ENCODE measurements at regions not wholly inside any gene's neighbourhood (a gene's known extent, or its start where the extent isn't known, plus 50 kb on each side); places are given as distances from the start of the nearest gene placed in this dataset.

GRCh38 chr22:48001101-48001500, 1238.7 kb downstream of the TBC1D22A start:
- TF ChIP-seq CTCF (IDR thresholded peaks at IDR 0.05; ENCODE audit: extremely low read depth, missing control alignments), result no peak
- DNase-seq (ENCODE audit: low spot score), result no peak

- no peak for TF ChIP-seq CTCF (IDR thresholded peaks at IDR 0.05; ENCODE audit: extremely low read depth, missing control alignments)
Measured at GRCh38 chr22:47997612-47998011, 1235.2 kb downstream of the TBC1D22A start.

GRCh38 chr22:47997052-47997590, 1234.7 kb downstream of the TBC1D22A start:
- no peak for DNase-seq (ENCODE audit: low spot score)
- no peak for TF ChIP-seq CTCF (IDR thresholded peaks at IDR 0.05; ENCODE audit: extremely low read depth, missing control alignments)

More at GRCh38 chr22:47997612-47998011, 1235.2 kb downstream of the TBC1D22A start:
- no peak for DNase-seq (ENCODE audit: low spot score)

DNA sequence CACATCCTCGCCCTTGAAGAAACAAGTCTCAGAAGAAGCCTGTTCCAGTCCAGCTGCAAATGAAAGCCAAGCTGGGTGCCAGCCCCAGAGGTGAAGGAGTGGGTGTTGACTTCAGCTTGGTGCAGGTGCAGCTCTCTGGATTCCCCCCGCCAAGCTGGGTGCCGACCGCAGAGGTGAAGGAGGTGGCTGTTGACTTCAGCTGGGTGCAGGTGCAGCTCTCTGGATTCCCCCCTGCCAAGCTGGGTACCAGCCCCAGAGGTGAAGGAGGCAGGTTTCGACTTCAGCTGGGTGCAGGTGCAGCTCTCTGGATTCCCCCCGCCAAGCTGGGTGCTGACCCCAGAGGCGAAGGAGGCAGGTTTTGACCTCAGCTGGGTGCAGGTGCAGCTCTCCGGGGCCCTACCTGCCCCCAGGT, 1234.0 kb downstream of the TBC1D22A start:
- DNase-seq (ENCODE audit: low spot score), result no peak
- TF ChIP-seq CTCF (IDR thresholded peaks at IDR 0.05; ENCODE audit: extremely low read depth, missing control alignments), result no peak

DNA sequence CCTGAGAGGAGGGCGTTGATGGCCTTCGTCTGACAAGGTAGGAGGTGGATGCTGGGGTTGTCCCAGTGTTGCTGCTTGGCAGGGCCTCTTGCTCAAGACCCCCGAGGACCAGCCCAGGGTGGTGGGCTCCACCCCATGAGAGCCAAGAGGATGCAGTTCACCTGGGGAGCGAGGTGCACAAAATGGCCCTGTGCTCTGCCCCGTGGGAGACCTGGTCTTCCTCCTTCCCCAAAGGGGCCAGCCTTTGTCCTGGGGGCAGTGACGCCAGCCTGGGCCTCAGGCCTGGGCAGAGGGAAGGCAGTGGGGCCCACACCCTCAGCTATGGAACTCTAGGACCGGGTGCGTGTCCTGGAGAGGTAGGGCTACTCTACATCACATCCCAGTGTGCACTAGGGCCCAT, 1233.3 kb downstream of the TBC1D22A start:
- TF ChIP-seq CTCF (IDR thresholded peaks at IDR 0.05; ENCODE audit: extremely low read depth, missing control alignments), result no peak
- no peak for DNase-seq (ENCODE audit: low spot score)

DNA sequence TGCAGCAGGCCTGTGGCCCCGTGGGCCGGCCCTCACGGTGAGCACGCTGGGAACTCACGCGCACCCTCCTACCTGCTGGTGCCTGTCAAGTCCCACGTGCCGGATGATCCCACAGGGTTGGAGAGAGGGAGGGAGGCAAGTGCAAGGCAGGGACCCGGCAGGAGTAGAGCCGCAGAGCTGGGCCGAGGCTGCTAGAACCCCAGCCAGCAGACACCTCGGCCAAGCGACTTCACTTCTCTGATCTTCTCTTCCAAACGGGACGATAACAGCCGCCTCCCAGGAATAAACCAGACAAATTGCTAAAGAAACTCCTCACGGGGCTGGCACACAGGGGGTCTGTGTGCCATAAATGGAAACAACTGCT, 1232.8 kb downstream of the TBC1D22A start:
- TF ChIP-seq CTCF (IDR thresholded peaks at IDR 0.05; ENCODE audit: extremely low read depth, missing control alignments), result no peak
- no peak for DNase-seq (ENCODE audit: low spot score)

DNA sequence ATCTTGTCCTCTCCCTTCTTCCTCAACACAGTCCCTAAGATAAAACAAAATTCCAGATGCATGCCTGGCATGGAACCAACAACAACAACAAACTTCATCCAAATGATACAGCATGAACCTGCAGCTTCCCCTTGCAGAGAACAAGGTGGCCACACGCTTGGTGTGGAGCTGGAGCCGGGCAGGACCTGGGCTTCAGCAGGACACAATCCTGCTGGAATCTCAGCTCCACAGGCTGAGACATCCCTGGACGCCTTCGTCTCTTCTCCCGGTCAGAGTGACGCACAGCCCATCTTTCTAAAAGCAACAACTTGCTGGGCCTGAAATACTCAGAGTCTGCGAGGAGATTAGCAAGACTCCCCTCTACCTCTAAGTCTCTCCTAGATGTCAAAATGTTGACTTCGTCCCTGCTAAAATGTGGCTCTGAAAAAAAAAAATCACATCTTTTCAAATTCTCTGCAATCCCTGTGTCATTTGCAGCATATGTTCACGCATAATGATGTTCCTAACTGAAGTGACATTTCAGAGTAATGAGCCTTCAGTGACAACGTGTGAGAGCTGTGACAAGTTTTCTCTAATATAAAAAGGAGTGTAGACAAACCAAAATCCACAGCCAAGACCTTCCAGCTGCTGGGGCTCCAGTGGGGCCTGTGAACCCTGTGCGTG, 1232.3 kb downstream of the TBC1D22A start:
- DNase-seq (ENCODE audit: low spot score), result no peak
- no peak for TF ChIP-seq CTCF (IDR thresholded peaks at IDR 0.05; ENCODE audit: extremely low read depth, missing control alignments)

Data from GM20000 (cell line).